Karpas-422 (cell line): ENCODE measurements at regions not wholly inside any gene's neighbourhood (a gene's known extent, or its start where the extent isn't known, plus 50 kb on each side); places are given as distances from the start of the nearest gene placed in this dataset.

Experiments used
- DNase-seq: peaks from one replicate; pipeline ENCODE4 v3.0.0-alpha.2; 2015
- H2AFZ ChIP-seq: fragments of 200-600 bp; sonication (generic); 2 replicates; pipeline ENCODE4 v1.6.1; 2014; ENCODE audit warnings: antibody characterized with exemption, low read length, mixed read lengths
- H3K27ac ChIP-seq: fragments of 200-600 bp; sonication (generic); 2 replicates; pipeline ENCODE4 v1.5.1; 2014; ENCODE audit warnings: mild to moderate bottlenecking, low read length, moderate library complexity
- H3K27me3 ChIP-seq: fragments of 200-600 bp; sonication (generic); 2 replicates; pipeline ENCODE4 v1.6.1; 2014; ENCODE audit warnings: low read length, mixed read lengths
- H3K36me3 ChIP-seq: fragments of 200-600 bp; sonication (generic); 2 replicates; pipeline ENCODE4 v1.6.1; 2014; ENCODE audit warnings: low read length, mixed read lengths; ENCODE audit not compliant: insufficient read depth
- H3K4me1 ChIP-seq: fragments of 200-600 bp; sonication (generic); 2 replicates; pipeline ENCODE4 v1.6.1; 2014; ENCODE audit warnings: mild to moderate bottlenecking, low read length, mixed read lengths
- H3K4me2 ChIP-seq: fragments of 200-600 bp; sonication (generic); 2 replicates; pipeline ENCODE4 v1.6.1; 2014; ENCODE audit warnings: low read length, low read depth, mild to moderate bottlenecking; ENCODE audit not compliant: poor library complexity, severe bottlenecking
- H3K4me3 ChIP-seq: fragments of 200-600 bp; sonication (generic); 2 replicates; pipeline ENCODE4 v1.5.1; 2014; ENCODE audit warnings: mild to moderate bottlenecking, antibody characterized with exemption, low read length, mixed read lengths
- H3K79me2 ChIP-seq: fragments of 200-600 bp; sonication (generic); 2 replicates; pipeline ENCODE4 v1.6.1; 2014; ENCODE audit warnings: mild to moderate bottlenecking, low read length, mixed read lengths
- H3K9ac ChIP-seq: fragments of 200-600 bp; sonication (generic); 2 replicates; pipeline ENCODE4 v1.6.0; 2014; ENCODE audit warnings: low read length
- H3K9me2 ChIP-seq: fragments of 200-600 bp; sonication (generic), shearing (Covaris generic); replicated peaks from 2 replicates; pipeline ENCODE4 v1.6.0; 2014; ENCODE audit warnings: mild to moderate bottlenecking, low read length, moderate library complexity; ENCODE audit not compliant: insufficient read depth
- H3K9me3 ChIP-seq: fragments of 300-700, 200-600 bp; sonication (generic); 2 replicates; pipeline ENCODE4 v1.6.1; 2014; ENCODE audit warnings: low read length, mixed read lengths
- H4K20me1 ChIP-seq: fragments of 200-600 bp; sonication (generic); 2 replicates; pipeline ENCODE4 v1.6.1; 2014; ENCODE audit warnings: mild to moderate bottlenecking, antibody characterized with exemption, low read length, low read depth; ENCODE audit not compliant: insufficient read depth

DNA sequence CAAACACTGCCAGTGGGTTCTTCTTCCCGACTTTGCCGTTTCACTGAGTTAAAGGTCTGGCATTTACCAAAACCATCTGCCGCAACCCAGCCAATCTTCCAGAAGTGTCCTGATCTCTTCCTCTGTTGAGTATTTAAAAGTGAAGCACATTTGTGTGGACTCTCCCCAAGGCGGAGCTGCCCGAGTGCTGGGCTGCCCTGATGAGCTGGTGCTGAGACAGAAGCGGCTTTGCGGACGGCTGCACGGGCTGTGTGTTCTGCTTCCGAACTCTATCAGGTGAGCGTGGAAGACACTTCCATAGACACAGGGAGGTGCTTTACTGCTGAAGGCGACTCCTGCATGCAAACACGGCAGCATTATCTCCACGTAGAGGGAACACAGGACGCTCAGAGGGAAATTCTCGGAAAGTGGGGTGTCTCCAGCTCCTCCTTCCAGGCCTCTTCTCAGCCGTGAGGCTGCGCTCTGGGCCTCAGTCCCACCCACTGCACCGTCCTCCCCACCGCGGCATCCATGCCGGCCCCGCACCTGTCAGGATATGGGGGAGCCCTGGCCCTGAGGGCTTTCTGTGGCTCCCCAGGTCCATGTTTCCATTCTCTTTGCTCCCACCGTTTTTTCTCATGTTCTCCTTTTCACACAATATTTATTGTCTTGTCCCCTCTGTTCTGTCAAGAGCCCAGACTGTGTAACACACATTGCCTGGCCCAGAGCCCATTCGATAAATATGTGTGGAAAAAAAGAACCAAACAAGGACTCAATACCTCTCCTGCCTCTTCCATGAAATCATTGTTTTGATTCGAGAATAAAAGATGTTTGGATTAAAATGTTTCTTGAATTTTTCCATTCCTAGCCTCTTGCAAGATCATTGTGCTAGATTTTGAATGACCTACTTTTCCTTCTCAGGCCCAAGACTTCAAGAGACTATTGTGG, 205.1 kb downstream of the DLL1 start:
- H3K4me1 ChIP-seq: peaks cover 17% of the 10 kb centered on the region
- H3K36me3 ChIP-seq: no peaks in the 10 kb centered on the region
- no peak for DNase-seq
- H2AFZ ChIP-seq: no peak overlapping the region
- H3K4me3 ChIP-seq: no peak overlapping the region
- H3K9me3 ChIP-seq: no peaks in the 10 kb centered on the region
- no peak overlapping the region for H3K27ac ChIP-seq
- H4K20me1 ChIP-seq: no peaks in the 10 kb centered on the region
- no peak overlapping the region for H3K9ac ChIP-seq
- H3K79me2 ChIP-seq: no peaks in the 10 kb centered on the region
- no peaks in the 10 kb centered on the region for H3K9me2 ChIP-seq
- no peaks in the 10 kb centered on the region for H3K27me3 ChIP-seq
- H3K4me2 ChIP-seq: no peak overlapping the region

DNA sequence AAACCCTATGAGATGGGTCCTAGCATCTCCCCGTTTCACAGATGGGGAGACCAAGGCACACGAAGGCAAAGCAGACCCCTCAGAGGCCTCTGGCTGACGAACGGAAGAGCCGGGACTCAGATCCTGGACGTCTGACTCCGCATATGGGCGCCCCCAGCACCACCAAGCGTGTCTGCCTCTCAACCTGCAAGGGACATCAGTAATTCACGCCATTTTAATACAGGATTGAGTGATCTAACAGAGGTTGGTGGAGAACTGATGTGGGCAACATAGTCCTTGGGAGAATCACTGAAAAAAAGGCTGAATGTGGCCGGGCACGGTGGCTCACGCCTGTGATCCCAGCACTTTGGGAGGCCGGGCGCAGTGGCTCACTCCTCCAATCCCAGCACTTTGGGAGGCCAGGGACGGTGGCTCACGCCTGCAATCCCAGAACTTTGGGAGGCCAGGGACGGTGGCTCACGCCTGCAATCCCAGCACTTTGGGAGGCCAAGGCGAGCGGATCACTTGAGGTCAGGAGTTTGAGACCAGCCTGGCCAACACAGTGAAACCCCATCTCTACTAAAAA, 206.6 kb downstream of the DLL1 start:
- no peaks in the 10 kb centered on the region for H3K79me2 ChIP-seq
- H3K9me2 ChIP-seq: no peaks in the 10 kb centered on the region
- peaks cover 10% of the 10 kb centered on the region for H3K4me1 ChIP-seq
- H3K9ac ChIP-seq: no peak overlapping the region
- no peak overlapping the region for H3K27ac ChIP-seq
- DNase-seq: no peak
- H3K4me2 ChIP-seq: no peak overlapping the region
- no peak overlapping the region for H3K4me3 ChIP-seq
- no peaks in the 10 kb centered on the region for H3K27me3 ChIP-seq
- H3K9me3 ChIP-seq: no peaks in the 10 kb centered on the region
- H3K36me3 ChIP-seq: no peaks in the 10 kb centered on the region
- no peak overlapping the region for H2AFZ ChIP-seq
- H4K20me1 ChIP-seq: no peaks in the 10 kb centered on the region

DNA sequence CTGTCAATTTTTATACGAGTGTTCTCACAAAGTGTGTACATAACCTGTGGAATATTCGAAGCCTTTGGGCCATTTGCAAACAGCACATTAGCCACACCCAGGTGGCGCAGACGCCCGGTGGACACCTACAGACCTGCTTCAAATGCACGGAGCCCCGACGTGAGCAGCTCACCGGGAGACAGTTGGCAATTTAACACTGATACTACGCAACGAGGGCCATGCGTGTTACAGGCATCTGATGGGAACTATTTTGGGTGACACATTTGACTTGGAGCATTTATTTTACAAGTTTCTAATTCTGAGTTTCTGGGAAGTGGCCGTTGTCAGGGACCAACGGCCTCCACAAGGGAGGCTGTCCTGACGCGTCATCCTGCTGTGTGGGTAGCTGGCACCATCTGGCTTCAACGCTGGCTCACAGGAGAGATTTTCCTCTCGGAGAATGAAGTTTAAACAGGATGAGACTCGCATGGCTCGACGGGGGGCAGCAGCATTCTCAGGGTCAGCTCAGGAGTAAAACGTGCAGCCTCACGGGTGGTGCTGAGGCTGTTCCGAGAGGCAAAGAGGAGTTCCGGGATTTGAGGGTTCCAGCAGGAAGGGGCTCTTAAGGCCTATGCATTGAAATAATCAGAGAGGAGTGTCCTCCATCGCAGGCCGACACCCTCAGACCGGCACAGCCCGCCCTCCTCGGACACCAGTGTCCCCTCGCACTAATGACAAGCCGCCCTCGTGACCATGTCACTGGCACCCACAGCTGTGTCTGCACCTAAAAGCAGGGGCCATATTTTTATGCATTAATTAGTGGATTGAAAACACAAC, 207.4 kb downstream of the DLL1 start:
- H3K9me2 ChIP-seq: no peaks in the 10 kb centered on the region
- H3K9ac ChIP-seq: no peak overlapping the region
- no peaks in the 10 kb centered on the region for H4K20me1 ChIP-seq
- no peak overlapping the region for H3K4me3 ChIP-seq
- H3K4me1 ChIP-seq: peaks cover 3% of the 10 kb centered on the region; the same call in 1 of the 2 replicates
- H2AFZ ChIP-seq: no peak overlapping the region
- no peaks in the 10 kb centered on the region for H3K9me3 ChIP-seq
- H3K4me2 ChIP-seq: no peak overlapping the region
- no peaks in the 10 kb centered on the region for H3K27me3 ChIP-seq
- H3K79me2 ChIP-seq: no peaks in the 10 kb centered on the region
- no peak for DNase-seq
- no peaks in the 10 kb centered on the region for H3K36me3 ChIP-seq
- H3K27ac ChIP-seq: no peak overlapping the region

DNA sequence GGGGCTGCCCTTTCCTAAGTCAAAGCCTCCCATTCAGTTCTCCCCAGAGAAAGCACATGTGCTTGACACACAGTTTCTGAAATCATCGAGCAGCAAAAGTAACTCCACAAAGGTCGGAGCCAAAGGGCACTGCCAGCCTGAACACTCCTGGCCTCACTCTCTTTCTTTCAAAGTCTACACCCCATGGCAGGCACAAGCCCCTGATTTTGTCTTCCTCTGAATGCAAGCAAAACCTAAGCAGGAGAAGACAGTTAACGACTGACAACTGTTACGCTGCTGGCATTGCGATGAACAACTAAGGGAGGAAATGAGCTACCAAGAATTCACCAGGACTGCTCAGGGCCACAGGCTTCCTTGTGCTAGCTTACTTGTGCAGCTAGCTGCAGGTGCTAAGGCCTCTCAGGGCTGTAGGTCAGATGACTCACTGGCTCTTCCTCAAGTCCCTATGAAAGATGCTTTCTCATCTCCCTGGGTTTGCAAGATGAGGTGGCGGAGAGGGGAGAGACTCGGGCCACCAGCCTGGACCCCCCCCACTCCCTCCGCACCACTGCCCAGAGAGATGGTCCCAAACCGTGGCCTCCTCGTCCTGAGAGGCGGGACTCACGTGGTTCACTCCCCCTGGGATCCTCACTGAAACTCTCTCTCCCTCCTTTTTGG, 208.2 kb downstream of the DLL1 start:
- Histone ChIP-seq H3K9ac (no peak overlapping the region), H4K20me1 (no peaks in the 10 kb centered on the region), H3K4me1 (no peaks in the 10 kb centered on the region), H3K79me2 (no peaks in the 10 kb centered on the region), H3K27me3 (no peaks in the 10 kb centered on the region), H3K9me2 (no peaks in the 10 kb centered on the region), H3K4me3 (no peak overlapping the region), H3K9me3 (no peaks in the 10 kb centered on the region), H3K27ac (no peak overlapping the region), H2AFZ (no peak overlapping the region), H3K4me2 (no peak overlapping the region), H3K36me3 (no peaks in the 10 kb centered on the region)
- no peak for DNase-seq

DNA sequence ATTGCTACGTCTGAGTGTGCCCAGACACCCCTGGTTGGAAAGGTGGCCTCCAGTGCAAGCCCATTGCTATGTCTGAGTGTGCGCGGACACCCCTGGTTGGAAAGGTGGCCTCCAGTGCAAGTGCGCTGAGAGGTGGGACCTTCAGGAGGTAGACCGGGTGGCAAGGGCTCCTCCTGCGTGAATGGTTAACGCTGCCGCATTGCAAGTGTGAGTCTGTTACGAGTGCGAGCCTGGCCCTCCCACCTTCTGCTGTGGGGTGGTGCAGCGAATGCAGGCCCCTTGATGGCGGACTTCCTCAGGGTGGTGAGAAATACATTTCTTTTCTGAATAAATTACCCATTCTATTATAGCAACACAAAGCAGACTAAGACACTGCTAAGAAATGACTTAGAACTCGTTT, 208.8 kb downstream of the DLL1 start:
- H3K27me3 ChIP-seq: no peaks in the 10 kb centered on the region
- no peak overlapping the region for H3K9ac ChIP-seq
- no peak overlapping the region for H2AFZ ChIP-seq
- no peaks in the 10 kb centered on the region for H3K79me2 ChIP-seq
- H3K36me3 ChIP-seq: no peaks in the 10 kb centered on the region
- H3K9me3 ChIP-seq: no peaks in the 10 kb centered on the region
- no peak overlapping the region for H3K4me3 ChIP-seq
- no peaks in the 10 kb centered on the region for H3K9me2 ChIP-seq
- no peak for DNase-seq
- no peak overlapping the region for H3K27ac ChIP-seq
- no peak overlapping the region for H3K4me2 ChIP-seq
- H4K20me1 ChIP-seq: no peaks in the 10 kb centered on the region
- no peaks in the 10 kb centered on the region for H3K4me1 ChIP-seq

DNA sequence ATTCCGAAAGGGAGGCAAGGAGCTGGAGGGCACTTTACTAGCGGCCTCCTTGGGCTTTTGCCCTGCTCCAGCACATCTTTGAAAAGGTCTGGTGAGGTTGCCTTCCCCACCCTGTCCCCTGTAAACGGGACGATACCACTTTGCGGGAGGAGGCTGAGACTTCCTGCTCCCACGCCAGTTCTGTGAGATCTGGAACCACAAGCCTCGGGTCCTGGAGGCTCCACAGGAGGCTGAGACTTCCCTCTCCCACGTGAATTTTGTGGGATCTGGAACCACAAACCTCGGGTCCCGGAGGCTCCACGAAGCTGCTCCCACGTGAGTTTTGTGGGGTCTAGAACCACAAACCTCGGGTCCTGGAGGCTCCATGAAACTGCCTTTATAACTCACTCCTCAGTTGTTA, 209.3 kb downstream of the DLL1 start:
- Histone ChIP-seq H3K9me2 (no peaks in the 10 kb centered on the region), H3K27ac (no peak overlapping the region), H3K9me3 (no peaks in the 10 kb centered on the region), H3K4me3 (no peak overlapping the region), H2AFZ (no peak overlapping the region), H3K4me1 (no peaks in the 10 kb centered on the region), H3K9ac (no peak overlapping the region), H3K27me3 (no peaks in the 10 kb centered on the region), H3K4me2 (no peak overlapping the region), H3K36me3 (no peaks in the 10 kb centered on the region), H3K79me2 (no peaks in the 10 kb centered on the region), H4K20me1 (no peaks in the 10 kb centered on the region)
- DNase-seq: no peak

DNA sequence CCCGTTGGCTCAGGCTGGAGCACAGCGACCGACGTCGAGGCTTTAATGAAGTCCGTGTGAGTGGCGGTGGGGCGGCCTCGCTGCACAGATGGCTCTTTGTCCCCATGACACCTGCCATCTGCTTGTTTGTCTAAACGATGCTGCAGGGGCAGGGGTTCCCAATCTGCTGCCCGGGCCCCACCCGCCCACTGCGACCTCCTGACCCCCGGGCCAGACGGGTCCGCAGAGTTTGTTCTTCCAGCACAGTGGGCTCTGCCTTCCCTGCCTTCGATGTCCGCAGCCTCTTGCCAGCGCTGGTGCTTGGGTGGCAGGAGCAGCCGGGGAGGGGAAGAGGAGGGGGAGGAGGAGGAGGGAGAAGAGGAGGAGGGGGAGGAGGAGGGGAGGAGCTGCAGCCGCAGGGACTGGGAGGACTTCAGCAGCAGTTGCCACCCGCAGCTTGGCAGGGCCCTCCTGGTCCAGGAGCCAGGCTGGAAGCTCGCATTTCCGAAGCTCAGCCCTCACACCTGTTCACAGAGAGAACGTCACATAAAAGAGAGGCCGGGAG, 210.0 kb downstream of the DLL1 start:
- Histone ChIP-seq H3K27me3 (no peaks in the 10 kb centered on the region), H3K4me1 (no peaks in the 10 kb centered on the region), H3K9ac (no peak overlapping the region), H3K27ac (no peak overlapping the region), H3K79me2 (no peaks in the 10 kb centered on the region), H3K4me2 (no peak overlapping the region), H4K20me1 (no peaks in the 10 kb centered on the region), H2AFZ (no peak overlapping the region), H3K9me3 (no peaks in the 10 kb centered on the region), H3K4me3 (no peak overlapping the region), H3K36me3 (no peaks in the 10 kb centered on the region), H3K9me2 (no peaks in the 10 kb centered on the region)
- DNase-seq: no peak
